Common myeloid progenitor, CD34-positive (primary cell): ENCODE measurements at regions not wholly inside any gene's neighbourhood (a gene's known extent, or its start where the extent isn't known, plus 50 kb on each side); places are given as distances from the start of the nearest gene placed in this dataset.
"Not testable (repeated sequence)": the region's sequence is repeated elsewhere in the genome, so short reads cannot be mapped to it uniquely, and the experiment has no call there.

Source experiments
- CTCF ChIA-PET: fragments of 350-600 bp; sonication (Branson Sonifier 250); formaldehyde crosslinking; loops from one replicate; lab custom pipeline; 2021; ENCODE audit warnings: antibody characterized with exemption; lab: Charles Lee
- POLR2A ChIA-PET: fragments of 350-600 bp; sonication (Branson Sonifier 250); formaldehyde crosslinking; loops from one replicate; lab custom pipeline; 2021; ENCODE audit warnings: antibody characterized with exemption; lab: Charles Lee
- DNase-seq, 3 donors: peaks; one replicate each; pipeline versions ENCODE4 v3.0.0 to v3.0.0-alpha.2; 2013
- H3K27ac ChIP-seq, 2 experiments: 1 replicate in 1 of 2; 2 replicates in 1 of 2; pipeline ENCODE4 v1.7.0; 2013; ENCODE audit warnings: inconsistent platforms in 2 of 2, low read length in 2 of 2, mild to moderate bottlenecking in 2 of 2, low read depth in 1 of 2, moderate library complexity in 1 of 2; ENCODE audit not compliant: severe bottlenecking in 2 of 2, insufficient read depth in 1 of 2, poor library complexity in 1 of 2
- H3K27me3 ChIP-seq, 5 experiments: replicated peaks in 2 of 5; 1 replicate in 3 of 5; 2 replicates in 2 of 5; pipeline versions ENCODE4 v1.6.1 to v1.7.0; 2013; ENCODE audit warnings: low read length in 4 of 5, mild to moderate bottlenecking in 2 of 5, moderate library complexity in 2 of 5, inconsistent platforms in 1 of 5; ENCODE audit not compliant: insufficient read depth in 5 of 5, control insufficient read depth in 4 of 5
- H3K36me3 ChIP-seq, 4 experiments: 1 replicate in 2 of 4; 2 replicates in 2 of 4; pipeline versions ENCODE4 v1.6.1 to v1.7.0; 2013; ENCODE audit warnings: low read length in 3 of 4, control low read depth in 1 of 4, mild to moderate bottlenecking in 1 of 4; ENCODE audit not compliant: control insufficient read depth in 4 of 4, insufficient read depth in 4 of 4
- H3K4me1 ChIP-seq, 4 experiments: 1 replicate in 3 of 4; 2 replicates in 1 of 4; pipeline versions ENCODE4 v1.6.1 to v1.7.1; 2013; ENCODE audit warnings: low read length in 3 of 4, mild to moderate bottlenecking in 3 of 4, control low read depth in 1 of 4, inconsistent platforms in 1 of 4, moderate library complexity in 1 of 4; ENCODE audit not compliant: control insufficient read depth in 4 of 4, insufficient read depth in 4 of 4; ENCODE audit errors: control extremely low read depth in 1 of 4
- H3K4me3 ChIP-seq, 7 experiments: 1 replicate in 4 of 7; 2 replicates in 3 of 7; pipeline versions ENCODE4 v1.5.1 to v1.7.0; 2013; ENCODE audit warnings: mild to moderate bottlenecking in 7 of 7, low read length in 6 of 7, moderate library complexity in 6 of 7, inconsistent platforms in 2 of 7, low read depth in 2 of 7, control low read depth in 1 of 7; ENCODE audit not compliant: insufficient read depth in 4 of 7, control insufficient read depth in 1 of 7; ENCODE audit errors: extremely low read depth in 1 of 7
- H3K9me3 ChIP-seq, 5 experiments: 1 replicate in 4 of 5; 2 replicates in 1 of 5; pipeline versions ENCODE4 v1.6.1 to v1.7.1; 2013; ENCODE audit warnings: low read length in 4 of 5, mild to moderate bottlenecking in 2 of 5, inconsistent platforms in 1 of 5, low read depth in 1 of 5, moderate library complexity in 1 of 5; ENCODE audit not compliant: control insufficient read depth in 4 of 5, insufficient read depth in 2 of 5; ENCODE audit errors: control extremely low read depth in 1 of 5
- WGBS: methylation state at CpG from one replicate; pipeline ENCODE4 v1.1.5; 2013; ENCODE audit not compliant: insufficient coverage; 5-methylcytosine and 5-hydroxymethylcytosine counted together

GRCh38 chr3:102002056-102002455 lies 152.7 kb downstream of the NFKBIZ start:
- H3K9me3 ChIP-seq = no peaks in the 10 kb centered on the region
- no peak overlapping the region for H3K4me3 ChIP-seq
- DNase-seq = no peak
- ChIA-PET POLR2A (interaction anchor here (0.7 kb wide), 1 partner anchor 67 kb away, joined by 4 read pairs; no protein-coding TSS in a partner anchor), CTCF (no interaction called here)
- H3K27me3 ChIP-seq = no peaks in the 10 kb centered on the region
- no peaks in the 10 kb centered on the region for H3K36me3 ChIP-seq
- 100% methylated on average over 1 of the region's 1 CpG for WGBS
- no peak overlapping the region for H3K27ac ChIP-seq
- H3K4me1 ChIP-seq = peaks cover 0 to under 1% (median 0%) of the 10 kb centered on the region in 4 experiments

GRCh38 chr3:102004561-102004960 lies 155.2 kb downstream of the NFKBIZ start:
- Histone ChIP-seq H3K9me3 (no peaks in the 10 kb centered on the region), H3K27me3 (no peaks in the 10 kb centered on the region), H3K27ac (no peak overlapping the region), H3K36me3 (no peaks in the 10 kb centered on the region), H3K4me3 (no peak overlapping the region), H3K4me1 (peaks cover 0 to 4% (median 0%) of the 10 kb centered on the region in 4 experiments)
- ChIA-PET POLR2A (no interaction called here), CTCF (no interaction called here)
- WGBS = 100% methylated on average over 1 of the region's 2 CpGs
- DNase-seq = no peak

- Histone ChIP-seq H3K36me3 (no peaks in the 10 kb centered on the region), H3K9me3 (no peaks in the 10 kb centered on the region), H3K4me3 (no peak overlapping the region), H3K27ac (no peak overlapping the region), H3K27me3 (no peaks in the 10 kb centered on the region), H3K4me1 (peaks cover 0 to 4% (median 0%) of the 10 kb centered on the region in 4 experiments)
- POLR2A ChIA-PET = no interaction called here
- no peak for DNase-seq
- CTCF ChIA-PET = interaction anchor here (0.6 kb wide), 1 partner anchor 220 kb away, joined by 3 read pairs; no protein-coding TSS in a partner anchor
Observed at GRCh38 chr3:102005551-102005950, 156.2 kb downstream of the NFKBIZ start.

- DNase-seq = peak in 2 of 3 donors; percentile 41 to 45
- ChIA-PET CTCF (interaction anchor here (0.7 to 1.5 kb wide), 2 partner anchors 8 to 21 kb away, joined by 3 to 5 read pairs; no protein-coding TSS in a partner anchor), POLR2A (no interaction called here)
- H3K27ac ChIP-seq = no peak overlapping the region
- no peak overlapping the region for H3K4me3 ChIP-seq
- 17% methylated on average over 1 of the region's 1 CpG for WGBS
- H3K4me1 ChIP-seq = peaks cover 0 to 4% (median 0%) of the 10 kb centered on the region in 4 experiments
- H3K9me3 ChIP-seq = no peaks in the 10 kb centered on the region
- H3K36me3 ChIP-seq = no peaks in the 10 kb centered on the region
- no peaks in the 10 kb centered on the region for H3K27me3 ChIP-seq
Observed at GRCh38 chr3:102006812-102007485, 157.6 kb downstream of the NFKBIZ start.

- POLR2A ChIA-PET = not testable (repeated sequence)
Observed at GRCh38 chr3:102008436-102008835, 159.1 kb downstream of the NFKBIZ start.

GRCh38 chr3:102016417-102016816 lies 167.1 kb downstream of the NFKBIZ start:
- ChIA-PET POLR2A (no interaction called here), CTCF (no interaction called here)
- Histone ChIP-seq H3K4me3 (no peak overlapping the region), H3K4me1 (peaks cover 0 to 14% (median 6%) of the 10 kb centered on the region in 4 experiments), H3K36me3 (no peaks in the 10 kb centered on the region), H3K27me3 (no peaks in the 10 kb centered on the region), H3K9me3 (peaks cover 0 to 3% (median 0%) of the 10 kb centered on the region in 5 experiments), H3K27ac (no peak overlapping the region)
- DNase-seq = no peak
- WGBS = no CpG with 5 or more reads among the region's 1 CpG

More at GRCh38 chr3:102008436-102008835, 159.1 kb downstream of the NFKBIZ start:
- H3K9me3 ChIP-seq, CTCF ChIA-PET, DNase-seq, H3K27me3 ChIP-seq, H3K4me3 ChIP-seq, H3K27ac ChIP-seq, H3K36me3 ChIP-seq, H3K4me1 ChIP-seq: not testable (repeated sequence)
- 90% methylated on average over 11 of the region's 11 CpGs for WGBS

- Histone ChIP-seq H3K9me3 (peaks cover 0 to 3% (median 0%) of the 10 kb centered on the region in 5 experiments), H3K36me3 (no peaks in the 10 kb centered on the region), H3K27me3 (no peaks in the 10 kb centered on the region), H3K27ac (no peak overlapping the region), H3K4me1 (peaks cover 0 to 20% (median 8%) of the 10 kb centered on the region in 4 experiments), H3K4me3 (no peak overlapping the region)
- POLR2A ChIA-PET = no interaction called here
- CTCF ChIA-PET = interaction anchor here (0.6 to 2.6 kb wide), 4 partner anchors 12 to 207 kb away, joined by 3 to 8 read pairs (median 4); no protein-coding TSS in a partner anchor
- WGBS = no CpG with 5 or more reads among the region's 2 CpGs
- no peak for DNase-seq
Observed at GRCh38 chr3:102017784-102018183, 168.5 kb downstream of the NFKBIZ start.
